HepG2 (cell line): ENCODE measurements at regions not wholly inside any gene's neighbourhood (a gene's known extent, or its start where the extent isn't known, plus 50 kb on each side); places are given as distances from the start of the nearest gene placed in this dataset.

ENCODE experiments used
- ATAC-seq: fragments of 200-7000 bp; cut with Tn5 transposase; 3 replicates; pipeline ENCODE4 v1.9.1; 2020; ENCODE audit warnings: mild to moderate bottlenecking, moderate library complexity
- BruUV-seq: library from RNA; stranded (reverse); fragments of 400-500 nt; replicated peaks from 2 replicates; lab custom pipeline; 2021; lab: Mats Ljungman, UMichigan
- CTCF ChIA-PET: fragments of 300-600 bp; formaldehyde crosslinking; extraction: SDS; loops from one replicate; lab custom pipeline; 2021; ENCODE audit warnings: low total read pairs, inconsistent platforms, low intra/inter-chr PET ratio; lab: Yijun Ruan, JAX
- POLR2A ChIA-PET: fragments of 350-600 bp; sonication (Branson Sonifier 250); formaldehyde crosslinking; loops from one replicate; lab custom pipeline; 2020; ENCODE audit warnings: antibody characterized with exemption, inconsistent platforms; lab: Yijun Ruan, JAX
- DNase-seq: peaks from one replicate; pipeline ENCODE4 v3.0.0-alpha.2; 2015; ENCODE audit warnings: low spot score
- FAIRE-seq: peaks from 3 replicates; lab custom pipeline; 2011; peaks lifted over from hg19 to GRCh38; lab: Jason Lieb, UNC
- H2AFZ ChIP-seq: one replicate; pipeline ENCODE4 v1.6.1; 2011; ENCODE audit warnings: low read length, inconsistent platforms
- H3K27ac ChIP-seq: fragments of 300-600 bp; 3 replicates; pipeline ENCODE4 v1.8.0; 2011; ENCODE audit warnings: mixed run types, mild to moderate bottlenecking, mixed read lengths, low read length, inconsistent platforms; ENCODE audit not compliant: insufficient read depth; ENCODE audit errors: extremely low read length
- H3K27me3 ChIP-seq, 2 experiments: fragments of 200-600 bp in 1 of 2; 2 replicates in 1 of 2; 3 replicates in 1 of 2; pipeline versions ENCODE4 v1.6.0 to v1.8.0; 2011; ENCODE audit warnings: low read length in 2 of 2, mild to moderate bottlenecking in 2 of 2, moderate library complexity in 2 of 2, inconsistent platforms in 1 of 2; ENCODE audit not compliant: insufficient read depth in 2 of 2, control insufficient read depth in 1 of 2
- H3K36me3 ChIP-seq, 2 experiments: fragments of 200-600 bp in 1 of 2; replicated peaks in 1 of 2; 2 replicates in 1 of 2; 3 replicates in 1 of 2; pipeline versions ENCODE4 v1.5.1 to v1.8.0; 2011; ENCODE audit warnings: low read length in 2 of 2, inconsistent platforms in 1 of 2; ENCODE audit not compliant: insufficient read depth in 2 of 2, control insufficient read depth in 1 of 2
- H3K4me1 ChIP-seq: 2 replicates; pipeline ENCODE4 v1.5.1; 2012; ENCODE audit warnings: low read length, inconsistent platforms; ENCODE audit not compliant: insufficient read depth
- H3K4me2 ChIP-seq: 2 replicates; pipeline ENCODE4 v1.6.0; 2011; ENCODE audit warnings: low read depth, low read length, inconsistent platforms
- H3K4me3 ChIP-seq, 3 experiments: fragments of 200-600 bp in 1 of 3; sonication (generic), shearing (Covaris generic) in 1 of 3; replicated peaks in 1 of 3; 2 replicates each; pipeline ENCODE4 v1.5.1; 2011 to 2016; ENCODE audit warnings: low read length in 3 of 3, inconsistent platforms in 2 of 3, low read depth in 2 of 3, mild to moderate bottlenecking in 2 of 3, control low read depth in 1 of 3, mixed read lengths in 1 of 3; ENCODE audit not compliant: insufficient read depth in 1 of 3
- H3K79me2 ChIP-seq: one replicate; pipeline ENCODE4 v1.6.1; 2011; ENCODE audit warnings: low read length, inconsistent platforms; ENCODE audit not compliant: insufficient read depth
- H3K9ac ChIP-seq: 2 replicates; pipeline ENCODE4 v1.6.0; 2011; ENCODE audit warnings: mild to moderate bottlenecking, low read depth, low read length, inconsistent platforms; ENCODE audit not compliant: insufficient read depth
- H3K9me3 ChIP-seq: 2 replicates; pipeline ENCODE4 v1.5.1; 2012; ENCODE audit warnings: mild to moderate bottlenecking, low read length
- H4K20me1 ChIP-seq: 2 replicates; pipeline ENCODE4 v1.6.0; 2011; ENCODE audit warnings: inconsistent platforms, mild to moderate bottlenecking, low read length, moderate library complexity; ENCODE audit not compliant: insufficient read depth
- EED ChIP-seq: sonication (generic); formaldehyde crosslinking; IDR thresholded peaks from 2 replicates; pipeline ENCODE4 v1.5.0; 2020; ENCODE audit warnings: mild to moderate bottlenecking, missing genetic modification reagents
- ESRRA ChIP-seq: sonication (generic); formaldehyde crosslinking; IDR thresholded peaks from 2 replicates; pipeline ENCODE4 v1.5.1; 2020; ENCODE audit warnings: mild to moderate bottlenecking, low read depth, missing genetic modification reagents
- GATA4 ChIP-seq: sonication (generic); IDR thresholded peaks from 2 replicates; pipeline ENCODE4 v1.6.1; 2016; ENCODE audit warnings: antibody characterized with exemption, low read depth, borderline replicate concordance
- GFI1 ChIP-seq: sonication (generic); formaldehyde crosslinking; IDR thresholded peaks from 2 replicates; pipeline ENCODE4 v1.5.0; 2020; ENCODE audit warnings: missing genetic modification reagents, mild to moderate bottlenecking, borderline replicate concordance
- HIVEP1 ChIP-seq: sonication (generic); formaldehyde crosslinking; IDR thresholded peaks from 2 replicates; pipeline ENCODE4 v1.4.0; 2020; ENCODE audit warnings: mild to moderate bottlenecking, missing genetic modification reagents
- HOXD1 ChIP-seq: sonication (generic); formaldehyde crosslinking; IDR thresholded peaks from 2 replicates; pipeline ENCODE4 v1.5.0; 2020; ENCODE audit warnings: missing genetic modification reagents
- SP2 ChIP-seq: sonication (generic); formaldehyde crosslinking; IDR thresholded peaks from 2 replicates; pipeline ENCODE4 v1.5.1; 2020; ENCODE audit warnings: mild to moderate bottlenecking, missing genetic modification reagents
- SRY ChIP-seq: sonication (generic); formaldehyde crosslinking; IDR thresholded peaks from 2 replicates; pipeline ENCODE4 v1.8.0; 2022; ENCODE audit warnings: mild to moderate bottlenecking, missing genetic modification reagents
- ZEB1 ChIP-seq: IDR thresholded peaks from 2 replicates; pipeline ENCODE4 v1.6.1; 2012; ENCODE audit warnings: mild to moderate bottlenecking, low read depth, inconsistent platforms; ENCODE audit not compliant: insufficient replicate concordance
- ZFP36L2 ChIP-seq: sonication (generic); formaldehyde crosslinking; IDR thresholded peaks from 2 replicates; pipeline ENCODE4 v1.4.0; 2020; ENCODE audit warnings: missing genetic modification reagents
- ZNF282 ChIP-seq: fragments of 450-650 bp; IDR thresholded peaks from 2 replicates; pipeline ENCODE4 v1.6.1; 2018; ENCODE audit not compliant: partially characterized antibody
- ZNF432 ChIP-seq: sonication (generic); formaldehyde crosslinking; IDR thresholded peaks from 2 replicates; pipeline ENCODE4 v1.5.0; 2020; ENCODE audit warnings: missing genetic modification reagents, mild to moderate bottlenecking, borderline replicate concordance
- ZNF614 ChIP-seq: IDR thresholded peaks from 2 replicates; pipeline ENCODE4 v1.6.1; 2018; ENCODE audit warnings: missing biosample characterization, missing genetic modification reagents, inconsistent platforms, borderline replicate concordance
- ZNF709 ChIP-seq: sonication (generic); formaldehyde crosslinking; IDR thresholded peaks from 2 replicates; pipeline ENCODE4 v1.5.0; 2020; ENCODE audit warnings: mild to moderate bottlenecking, missing genetic modification reagents
- WGBS: methylation state at CpG from one replicate; pipeline ENCODE4 v1.1.6; 2017; ENCODE audit warnings: low lambda C conversion rate; 5-methylcytosine and 5-hydroxymethylcytosine counted together
- in situ Hi-C: cut with HindIII; loops from 2 replicates; pipeline ENCODE4 v1.10.0; 2017; ENCODE audit warnings: low pct_unique_long_range_greater_than_20kb; ENCODE audit not compliant: extremely low pct_ligation_motif_present
- intact Hi-C: fragments of 100-400 bp; cut with micrococcal nuclease; formaldehyde crosslinking; loops from one replicate; pipeline ENCODE4 v1.10.0; 2022; ENCODE audit not compliant: unreplicated experiment
- TF ChIP-seq, protein P1 (sequence below): sonication (generic); formaldehyde crosslinking; IDR thresholded peaks from 2 replicates; pipeline ENCODE4 v1.5.0; 2020; ENCODE audit warnings: missing genetic modification reagents

DNA sequence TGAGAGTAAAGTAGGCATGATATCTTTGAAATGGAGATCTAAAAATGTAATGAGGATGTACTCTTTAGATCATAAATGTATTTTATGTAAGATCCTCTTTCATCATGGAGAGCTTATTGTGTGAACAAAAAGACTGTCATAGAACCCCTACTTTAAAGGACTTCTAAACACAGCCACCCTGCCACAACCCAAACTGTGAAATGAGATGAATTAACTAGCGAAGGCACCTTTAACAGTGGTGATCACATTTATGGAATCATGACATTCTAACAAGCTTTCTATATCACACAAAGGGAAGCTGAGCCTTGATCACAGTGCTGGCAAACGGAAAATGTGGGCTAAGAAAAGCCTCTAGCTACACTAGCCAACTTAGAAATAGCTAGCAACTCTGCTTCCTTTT, 1585.2 kb downstream of the EFNA5 start:
- DNase-seq: no peak
- in situ Hi-C loops (no loop called here), intact Hi-C loops (no loop called here)
- Histone ChIP-seq H3K27me3 (no peaks in the 10 kb centered on the region), H3K36me3 (no peaks in the 10 kb centered on the region), H3K4me2 (no peak overlapping the region), H3K4me1 (no peaks in the 10 kb centered on the region), H2AFZ (no peak overlapping the region), H3K4me3 (no peak overlapping the region), H3K27ac (no peak overlapping the region), H3K9me3 (no peaks in the 10 kb centered on the region), H3K79me2 (no peaks in the 10 kb centered on the region), H4K20me1 (no peaks in the 10 kb centered on the region), H3K9ac (no peak overlapping the region)
- ChIA-PET CTCF (no interaction called here), POLR2A (no interaction called here)
- BruUV-seq: no TSS peak
- TF ChIP-seq HOXD1 (CRISPR knock-in tag) (no peak), SRY (CRISPR knock-in tag) (no peak), ESRRA (no peak), ZNF432 (no peak), GFI1 (CRISPR knock-in tag) (no peak), ZNF709 (CRISPR knock-in tag) (no peak), ZNF614 (no peak), ZFP36L2 (CRISPR knock-in tag) (no peak), ZNF282 (no peak), GATA4 (no peak), ZEB1 (no peak), SP2 (CRISPR knock-in tag) (no peak), HIVEP1 (CRISPR knock-in tag) (no peak), EED (CRISPR knock-in tag) (no peak)
- TF ChIP-seq, protein P1, sequence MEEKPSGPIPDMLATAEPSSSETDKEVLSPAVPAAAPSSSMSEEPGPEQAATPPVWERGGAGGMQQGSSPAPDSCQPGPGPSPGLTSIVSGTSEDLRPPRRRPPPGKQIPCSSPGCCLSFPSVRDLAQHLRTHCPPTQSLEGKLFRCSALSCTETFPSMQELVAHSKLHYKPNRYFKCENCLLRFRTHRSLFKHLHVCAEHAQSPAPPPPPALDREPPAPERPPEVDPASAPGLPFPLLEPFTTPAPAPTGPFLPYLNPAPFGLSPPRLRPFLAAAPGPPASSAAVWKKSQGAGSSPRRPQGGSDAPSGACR (CRISPR knock-in tag): no peak
- FAIRE-seq: no peak
- WGBS: 0% methylated on average over 2 of the region's 2 CpGs
- ATAC-seq: no peak
